Natural killer cell treated with Interleukin-12 subunit alpha and Interleukin-12 subunit beta and Interleukin-15 and Interleukin-18, amount 100 ng/mL, for 72 hours (primary cell): ENCODE measurements at regions not wholly inside any gene's neighbourhood (a gene's known extent, or its start where the extent isn't known, plus 50 kb on each side); places are given as distances from the start of the nearest gene placed in this dataset.
"Not testable (repeated sequence)": the region's sequence is repeated elsewhere in the genome, so short reads cannot be mapped to it uniquely, and the experiment has no call there.

ENCODE experiments used
- ATAC-seq, 2 donors: fragments of 150-1000 bp; cut with Tn5 transposase in 1 of 2; sonication (Bioruptor Pico), chemical (Tn5 transposase) in 1 of 2; 2 replicates each; pipeline ENCODE4 v1.10.0; 2021
- DNase-seq: peaks from one replicate; pipeline ENCODE4 v3.0.0; 2022; ENCODE audit warnings: low spot score
- H3K27ac Mint-ChIP-seq, 2 donors: 1 replicate in 1 of 2; 2 replicates in 1 of 2; pipeline ENCODE4 v1.8.0; 2022; ENCODE audit warnings: mixed read lengths in 2 of 2, mild to moderate bottlenecking in 1 of 2, moderate library complexity in 1 of 2
- H3K27me3 Mint-ChIP-seq, 2 donors: 1 replicate in 1 of 2; 2 replicates in 1 of 2; pipeline ENCODE4 v1.8.0; 2022; ENCODE audit warnings: mixed read lengths in 2 of 2
- H3K36me3 Mint-ChIP-seq: one replicate; pipeline ENCODE4 v1.8.0; 2022; ENCODE audit warnings: mixed read lengths
- H3K4me1 Mint-ChIP-seq, 2 donors: 1 replicate in 1 of 2; 2 replicates in 1 of 2; pipeline ENCODE4 v1.8.0; 2022; ENCODE audit warnings: low read depth in 2 of 2, mixed read lengths in 2 of 2, mild to moderate bottlenecking in 1 of 2
- H3K4me3 Mint-ChIP-seq: one replicate; pipeline ENCODE4 v1.8.0; 2022; ENCODE audit warnings: mixed read lengths
- H3K9me3 Mint-ChIP-seq: 2 replicates; pipeline ENCODE4 v1.8.0; 2022; ENCODE audit warnings: mixed read lengths

- no peak for DNase-seq
- no peak for ATAC-seq
- H3K36me3 Mint-ChIP-seq, result no peaks in the 10 kb centered on the region
- no peak overlapping the region for H3K4me3 Mint-ChIP-seq
- H3K4me1 Mint-ChIP-seq, result no peaks in the 10 kb centered on the region
- peaks cover 2 to 5% of the 10 kb centered on the region in 2 donors for H3K27me3 Mint-ChIP-seq
- no peak overlapping the region for H3K27ac Mint-ChIP-seq
- H3K9me3 Mint-ChIP-seq, result no peaks in the 10 kb centered on the region
These were observed 104.5 kb downstream of the NDFIP1 start for GRCh38 chr5:142213077-142213476.

GRCh38 chr5:142211918-142212317 is 103.3 kb downstream of the NDFIP1 start:
- ATAC-seq (peak in 1 of 2 donors; percentile 59), DNase-seq (no peak)
- Mint-ChIP-seq H3K27me3 (peaks cover 0 to 5% of the 10 kb centered on the region in 2 donors), H3K27ac (no peak overlapping the region), H3K9me3 (no peaks in the 10 kb centered on the region), H3K36me3 (no peaks in the 10 kb centered on the region), H3K4me1 (no peaks in the 10 kb centered on the region), H3K4me3 (no peak overlapping the region)

GRCh38 chr5:142210864-142211412 is 102.4 kb downstream of the NDFIP1 start:
- Mint-ChIP-seq H3K9me3 (no peaks in the 10 kb centered on the region), H3K27me3 (peaks cover 0 to 5% of the 10 kb centered on the region in 2 donors)
- peak; percentile 31 to 52 for ATAC-seq

GRCh38 chr5:142210011-142210410 is 101.4 kb downstream of the NDFIP1 start:
- H3K36me3 Mint-ChIP-seq, result no peaks in the 10 kb centered on the region
- no peaks in the 10 kb centered on the region for H3K4me1 Mint-ChIP-seq
- no peak for ATAC-seq
- H3K27ac Mint-ChIP-seq, result no peak overlapping the region
- H3K9me3 Mint-ChIP-seq, result no peaks in the 10 kb centered on the region
- H3K4me3 Mint-ChIP-seq, result no peak overlapping the region
- no peak for DNase-seq
- peaks cover 0 to 5% of the 10 kb centered on the region in 2 donors for H3K27me3 Mint-ChIP-seq

More at GRCh38 chr5:142210864-142211412, 102.4 kb downstream of the NDFIP1 start:
- no peaks in the 10 kb centered on the region for H3K36me3 Mint-ChIP-seq
- H3K4me3 Mint-ChIP-seq, result no peak overlapping the region
- DNase-seq, result no peak
- H3K4me1 Mint-ChIP-seq, result no peaks in the 10 kb centered on the region
- no peak overlapping the region for H3K27ac Mint-ChIP-seq

GRCh38 chr5:142208777-142209312 is 100.3 kb downstream of the NDFIP1 start:
- no peak for ATAC-seq
- Mint-ChIP-seq H3K4me3 (no peak overlapping the region), H3K36me3 (no peaks in the 10 kb centered on the region), H3K27ac (no peak overlapping the region), H3K9me3 (no peaks in the 10 kb centered on the region), H3K4me1 (no peaks in the 10 kb centered on the region), H3K27me3 (peaks cover 0 to 5% of the 10 kb centered on the region in 2 donors)
- DNase-seq, result no peak

GRCh38 chr5:142208244-142208643 is 99.7 kb downstream of the NDFIP1 start:
- H3K36me3 Mint-ChIP-seq, H3K9me3 Mint-ChIP-seq, DNase-seq, H3K4me1 Mint-ChIP-seq, H3K27ac Mint-ChIP-seq, H3K27me3 Mint-ChIP-seq, ATAC-seq, H3K4me3 Mint-ChIP-seq: not testable (repeated sequence)

DNA sequence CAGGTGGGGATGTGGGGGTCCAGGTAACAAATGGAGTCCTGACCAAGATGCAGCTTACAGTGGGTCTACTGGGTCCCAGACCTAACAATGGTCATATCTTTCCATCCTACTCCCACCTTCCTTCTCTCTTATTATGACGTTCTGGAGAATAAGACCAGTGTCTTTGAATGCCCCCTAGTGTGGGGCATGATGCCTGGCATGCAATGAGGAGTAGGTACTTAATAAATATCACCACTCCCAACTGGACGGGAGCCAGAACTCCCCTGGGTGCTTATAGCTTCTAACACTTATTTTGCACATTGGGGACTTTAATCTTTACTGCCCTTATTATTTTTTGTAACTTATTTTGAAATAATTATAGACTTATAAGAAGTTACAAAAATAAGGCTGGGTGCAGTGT is 98.2 kb downstream of the NDFIP1 start:
- Mint-ChIP-seq H3K4me1 (no peaks in the 10 kb centered on the region), H3K36me3 (no peaks in the 10 kb centered on the region)

DNA sequence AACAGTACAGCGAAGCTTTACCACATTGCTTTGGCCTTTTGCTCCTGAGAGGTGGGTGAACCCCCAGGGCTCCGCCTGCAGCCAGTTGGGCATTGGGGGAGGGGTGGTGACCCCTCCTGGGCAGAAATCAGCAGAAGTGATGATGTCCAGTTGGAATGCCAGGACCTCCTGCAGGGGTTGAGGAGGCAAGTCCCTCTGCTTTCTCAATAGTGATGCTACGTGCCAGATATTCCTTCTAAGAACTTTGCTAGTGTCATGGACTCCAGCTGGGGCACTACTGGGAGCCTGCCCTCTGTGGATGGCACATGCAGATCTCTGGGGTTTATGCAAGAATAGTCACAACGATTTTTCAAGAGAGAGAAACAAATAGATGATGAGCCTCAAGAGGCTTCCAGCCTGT is 95.6 kb downstream of the NDFIP1 start:
- DNase-seq, result no peak
- no peak overlapping the region for H3K27ac Mint-ChIP-seq
- H3K27me3 Mint-ChIP-seq, result peaks cover 7 to 16% of the 10 kb centered on the region in 2 donors
- H3K4me3 Mint-ChIP-seq, result no peak overlapping the region
- no peak for ATAC-seq
- no peaks in the 10 kb centered on the region for H3K36me3 Mint-ChIP-seq
- H3K4me1 Mint-ChIP-seq, result no peaks in the 10 kb centered on the region
- no peaks in the 10 kb centered on the region for H3K9me3 Mint-ChIP-seq

More for the DNA sequence above, 98.2 kb downstream of the NDFIP1 start:
- no peak for DNase-seq
- Mint-ChIP-seq H3K9me3 (no peaks in the 10 kb centered on the region), H3K27ac (no peak overlapping the region), H3K27me3 (peaks cover 4 to 12% of the 10 kb centered on the region in 2 donors), H3K4me3 (no peak overlapping the region)
- no peak for ATAC-seq
